Stimulated activated CD4-positive, alpha-beta T cell treated with anti-CD3 and anti-CD28 coated beads, Interleukin-12 subunit alpha, Interleukin-12 subunit beta, amount 100 ng/mL, for 48 hours (primary cell): ENCODE measurements at regions not wholly inside any gene's neighbourhood (a gene's known extent, or its start where the extent isn't known, plus 50 kb on each side); places are given as distances from the start of the nearest gene placed in this dataset.
"Not testable (repeated sequence)": the region's sequence is repeated elsewhere in the genome, so short reads cannot be mapped to it uniquely, and the experiment has no call there.

Experiments used
- DNase-seq, 3 donors: peaks; one replicate each; pipeline ENCODE4 v3.0.0-alpha.2; 2020; ENCODE audit warnings: low read depth in 2 of 3, low spot score in 1 of 3

- DNase-seq: no peak
These were observed 438.8 kb downstream of the CHL1 start for GRCh38 chr3:635393-635792.

- DNase-seq: no peak
These were observed 446.8 kb downstream of the CHL1 start for GRCh38 chr3:643376-643775.

DNA sequence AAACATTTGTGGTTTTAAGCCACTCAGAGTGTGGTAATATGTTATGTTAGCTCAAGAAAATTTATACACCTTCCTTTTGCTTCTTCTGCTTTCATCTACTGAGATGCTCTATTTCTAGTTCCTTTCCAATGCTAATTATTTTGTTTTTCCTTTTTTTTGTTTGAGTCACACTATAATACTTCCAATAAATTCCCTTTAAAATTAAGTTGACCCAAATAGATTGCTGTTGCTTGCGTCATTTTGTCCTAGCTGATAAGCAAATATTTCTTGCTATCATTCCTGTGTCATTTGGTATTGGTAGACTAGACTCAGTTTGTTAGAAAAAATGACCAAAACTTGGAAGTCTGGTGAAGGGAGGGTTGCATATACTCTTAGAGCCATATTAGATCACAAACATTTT, 437.0 kb upstream of the CNTN6 start:
- no peak for DNase-seq

GRCh38 chr3:661356-661755, 431.5 kb upstream of the CNTN6 start:
- no peak for DNase-seq

DNA sequence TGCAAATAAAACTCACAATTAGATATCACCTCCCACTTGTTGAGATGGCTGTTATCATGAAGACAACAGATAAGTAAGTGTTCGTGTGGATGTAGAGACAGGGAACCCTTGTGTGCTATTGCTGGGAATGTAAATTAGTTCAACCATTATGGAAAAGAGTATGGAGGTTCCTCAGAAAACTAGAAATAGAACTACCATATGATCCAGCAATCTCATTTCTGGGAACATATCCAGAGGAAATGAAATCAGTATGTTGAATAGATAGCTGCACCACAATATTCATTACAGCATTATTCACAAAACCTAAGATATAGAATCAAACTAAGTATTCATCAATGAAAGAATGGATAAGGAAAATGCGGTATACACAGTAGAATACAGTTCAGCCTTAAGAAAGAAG, 418.7 kb upstream of the CNTN6 start:
- no peak for DNase-seq

DNA sequence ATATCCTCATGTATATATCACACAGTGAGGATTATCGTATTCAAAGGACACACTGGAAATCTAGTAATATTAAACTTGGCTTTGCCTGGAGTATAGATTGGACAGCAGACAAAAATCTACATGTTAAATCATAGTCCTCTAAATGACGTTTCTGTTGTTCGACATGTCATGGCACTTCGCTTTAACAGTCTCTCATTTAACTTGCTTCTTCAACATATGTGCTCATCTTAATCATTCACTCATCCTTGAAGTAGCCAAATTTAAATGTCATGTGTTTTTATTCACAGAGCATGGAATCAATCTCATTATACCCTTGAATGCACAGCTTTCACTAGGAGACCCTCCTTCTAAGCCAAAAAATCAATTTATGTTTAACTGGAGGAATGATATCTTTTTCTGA, 417.0 kb upstream of the CNTN6 start:
- no peak for DNase-seq

DNA sequence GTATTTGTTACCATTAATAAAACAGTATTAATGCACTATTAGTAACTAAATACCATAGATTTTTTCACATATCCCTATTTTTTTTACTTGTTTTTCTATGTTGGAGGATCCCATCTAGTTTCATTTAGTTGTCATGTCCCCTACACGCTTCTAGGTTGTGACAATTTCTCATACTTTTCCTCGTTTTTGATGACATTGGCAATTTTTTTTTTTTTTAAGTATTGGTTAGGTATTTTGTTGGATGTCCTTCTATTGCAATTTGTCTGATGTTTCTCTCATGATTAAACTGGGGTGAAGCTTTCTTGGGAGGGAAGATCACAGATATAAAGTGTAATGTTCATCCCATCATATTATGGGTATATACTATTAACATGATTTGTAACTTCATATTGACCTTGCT, 409.1 kb upstream of the CNTN6 start:
- DNase-seq: no peak

DNA sequence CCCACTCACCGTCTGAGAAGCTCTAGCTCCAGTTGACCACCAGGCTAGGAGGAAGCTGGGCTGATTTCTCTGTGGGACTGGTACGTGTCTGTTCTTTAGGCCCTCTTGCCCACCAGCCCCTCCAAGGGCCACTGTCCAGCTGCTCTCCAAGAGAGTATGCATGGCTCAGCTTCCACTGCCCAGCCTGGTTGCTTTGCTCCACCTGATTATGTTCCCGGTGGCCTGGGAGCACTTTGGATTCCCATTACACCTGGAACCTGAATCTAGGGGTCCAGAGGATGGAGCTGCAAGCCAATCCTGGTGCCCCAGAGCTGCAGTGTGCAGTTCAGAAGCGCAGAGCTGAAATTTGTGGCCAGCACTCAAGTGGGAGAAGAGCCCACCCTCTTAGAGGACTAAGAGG, 402.1 kb upstream of the CNTN6 start:
- DNase-seq: no peak

DNA sequence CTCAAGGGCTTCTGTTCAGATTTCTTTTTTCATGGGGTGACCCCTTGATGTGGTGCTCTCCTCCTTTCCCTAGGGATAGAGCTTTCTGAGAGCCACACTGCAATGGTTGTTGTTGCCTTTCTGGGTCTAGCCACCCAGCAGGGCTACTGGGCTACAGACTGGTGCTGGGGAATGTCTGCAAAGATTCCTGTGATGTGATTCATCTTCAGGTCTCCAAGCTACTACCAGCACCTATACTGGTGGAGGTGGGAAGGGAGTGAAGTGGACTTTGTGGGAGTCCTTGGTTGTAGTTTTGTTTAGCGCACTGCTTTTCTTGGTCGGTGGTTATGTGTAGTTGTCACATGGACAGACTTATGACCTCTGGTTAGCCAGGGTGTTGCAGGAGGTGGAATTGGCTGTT, 392.3 kb upstream of the CNTN6 start:
- DNase-seq: no peak

DNA sequence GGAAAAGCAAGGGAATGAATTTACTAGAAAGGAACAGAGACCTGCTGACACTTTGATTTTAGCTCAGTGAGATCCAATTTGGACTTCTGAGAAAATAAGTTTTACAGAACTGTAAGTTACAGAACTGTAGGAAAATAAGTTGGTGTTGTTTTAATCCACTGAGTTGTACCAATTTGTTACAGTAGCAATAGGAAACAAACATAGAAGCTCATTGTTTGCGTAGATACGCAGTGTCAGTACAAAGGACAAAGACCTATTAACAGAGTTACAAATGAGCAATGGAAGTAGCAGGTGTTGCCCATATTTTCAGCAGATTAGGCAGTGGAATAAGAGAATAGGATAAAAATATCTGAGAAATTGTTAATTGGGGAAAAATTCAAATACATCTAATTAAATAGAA, 385.8 kb upstream of the CNTN6 start:
- no peak for DNase-seq

- no peak for DNase-seq
These were observed 379.7 kb upstream of the CNTN6 start for GRCh38 chr3:713006-713621.

GRCh38 chr3:713947-714620, 378.7 kb upstream of the CNTN6 start:
- no peak for DNase-seq

GRCh38 chr3:721086-721485, 371.7 kb upstream of the CNTN6 start:
- no peak for DNase-seq

DNA sequence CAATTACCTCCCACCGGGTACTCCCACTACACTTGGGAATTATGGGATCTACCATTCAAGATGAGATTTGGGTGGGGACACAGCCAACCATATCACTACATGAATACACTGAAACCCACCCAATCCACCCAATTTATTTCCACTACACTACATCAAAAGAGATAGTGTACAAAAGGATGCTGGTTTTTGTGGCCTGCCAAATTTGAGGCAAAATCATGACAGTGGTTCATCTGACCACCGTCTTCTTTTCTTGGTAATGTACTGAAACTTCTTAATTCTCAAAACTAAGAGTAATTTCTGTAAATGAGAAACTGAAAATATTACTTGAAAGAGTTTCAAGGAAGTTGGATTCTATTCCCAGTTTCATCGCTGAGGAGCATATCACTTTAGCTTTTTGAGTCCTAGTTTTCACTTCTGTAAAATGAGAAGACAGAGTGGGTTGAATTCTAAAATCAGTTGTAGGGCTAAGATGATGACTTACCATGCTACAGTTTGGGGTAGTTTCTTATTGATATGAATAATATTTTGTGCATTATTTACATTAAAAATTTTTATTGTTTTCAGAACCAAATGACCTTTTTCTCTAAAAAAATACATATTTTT, 360.4 kb upstream of the CNTN6 start:
- DNase-seq: no peak

GRCh38 chr3:733313-733712, 359.5 kb upstream of the CNTN6 start:
- DNase-seq: no peak

GRCh38 chr3:757711-758110, 335.1 kb upstream of the CNTN6 start:
- DNase-seq: no peak

GRCh38 chr3:759106-759505, 333.7 kb upstream of the CNTN6 start:
- no peak for DNase-seq

GRCh38 chr3:773433-773832, 319.4 kb upstream of the CNTN6 start:
- not testable (repeated sequence) for DNase-seq

GRCh38 chr3:775178-775880, 317.5 kb upstream of the CNTN6 start:
- no peak for DNase-seq

DNA sequence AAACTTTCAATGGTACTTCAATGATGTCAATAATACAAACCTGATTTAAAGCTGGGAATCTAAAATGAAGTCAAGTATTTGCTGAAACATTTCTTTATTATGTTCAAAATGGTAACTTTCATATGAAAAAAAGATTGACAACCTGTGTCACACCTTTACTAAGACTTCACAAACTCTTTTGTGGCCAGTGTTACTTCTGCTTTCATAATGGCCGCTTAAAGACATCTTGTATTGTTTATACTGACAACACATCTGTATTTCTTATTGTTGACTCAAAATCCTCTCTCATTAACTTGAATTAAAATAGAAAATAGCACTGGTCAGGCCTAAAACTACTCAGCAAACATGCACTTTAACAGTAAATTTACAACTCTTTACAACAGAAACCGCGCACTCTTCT, 312.3 kb upstream of the CNTN6 start:
- no peak for DNase-seq

DNA sequence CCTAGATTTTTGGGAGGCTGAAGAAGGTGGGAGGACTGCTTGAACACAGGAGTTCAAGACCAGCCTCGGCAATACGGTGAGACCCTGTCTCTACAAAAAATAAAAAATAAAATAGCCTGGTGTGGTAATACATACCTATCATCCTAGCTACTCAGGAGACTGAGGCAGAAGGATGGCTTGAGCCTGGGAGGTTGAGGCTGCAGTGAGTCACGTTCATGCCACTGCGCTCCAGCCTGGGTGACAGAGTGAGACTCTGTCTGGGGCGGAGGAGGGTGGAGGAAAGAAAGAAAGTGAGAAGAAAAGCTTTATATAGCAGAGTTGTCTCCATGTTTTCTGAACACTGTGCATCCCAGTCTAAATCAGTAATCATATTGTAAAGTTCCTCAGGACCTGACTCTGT, 301.4 kb upstream of the CNTN6 start:
- DNase-seq: no peak

- no peak for DNase-seq
These were observed 300.2 kb upstream of the CNTN6 start for GRCh38 chr3:792630-793029.
